ENCODE measurements at regions not wholly inside any gene's neighbourhood (a gene's known extent, or its start where the extent isn't known, plus 50 kb on each side); places are given as distances from the start of the nearest gene placed in this dataset.

DNA sequence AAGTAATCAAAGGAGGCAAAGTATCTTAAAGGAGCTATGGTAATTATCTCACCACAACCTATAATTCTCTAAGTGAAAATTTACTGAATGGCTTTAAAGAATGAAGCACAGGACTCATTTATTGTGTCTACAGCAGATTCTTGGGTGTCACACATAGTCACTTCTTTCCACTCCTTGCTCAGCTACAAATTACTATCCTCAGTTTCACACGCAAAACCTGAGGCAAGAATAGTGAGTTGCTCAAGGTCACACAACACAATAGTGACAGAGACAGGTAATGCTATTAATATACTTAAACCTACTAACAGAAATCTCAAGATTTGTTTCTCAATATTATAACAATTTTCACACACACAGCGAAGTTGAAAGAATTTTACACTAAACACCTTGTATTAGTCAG is 120.9 kb upstream of the STK32A start:
- TF ChIP-seq, protein P1, sequence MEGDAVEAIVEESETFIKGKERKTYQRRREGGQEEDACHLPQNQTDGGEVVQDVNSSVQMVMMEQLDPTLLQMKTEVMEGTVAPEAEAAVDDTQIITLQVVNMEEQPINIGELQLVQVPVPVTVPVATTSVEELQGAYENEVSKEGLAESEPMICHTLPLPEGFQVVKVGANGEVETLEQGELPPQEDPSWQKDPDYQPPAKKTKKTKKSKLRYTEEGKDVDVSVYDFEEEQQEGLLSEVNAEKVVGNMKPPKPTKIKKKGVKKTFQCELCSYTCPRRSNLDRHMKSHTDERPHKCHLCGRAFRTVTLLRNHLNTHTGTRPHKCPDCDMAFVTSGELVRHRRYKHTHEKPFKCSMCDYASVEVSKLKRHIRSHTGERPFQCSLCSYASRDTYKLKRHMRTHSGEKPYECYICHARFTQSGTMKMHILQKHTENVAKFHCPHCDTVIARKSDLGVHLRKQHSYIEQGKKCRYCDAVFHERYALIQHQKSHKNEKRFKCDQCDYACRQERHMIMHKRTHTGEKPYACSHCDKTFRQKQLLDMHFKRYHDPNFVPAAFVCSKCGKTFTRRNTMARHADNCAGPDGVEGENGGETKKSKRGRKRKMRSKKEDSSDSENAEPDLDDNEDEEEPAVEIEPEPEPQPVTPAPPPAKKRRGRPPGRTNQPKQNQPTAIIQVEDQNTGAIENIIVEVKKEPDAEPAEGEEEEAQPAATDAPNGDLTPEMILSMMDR (IDR thresholded peaks at IDR 0.05; ENCODE audit: low read length), result no peak
- no peak for TF ChIP-seq EZH2 (IDR thresholded peaks at IDR 0.05; ENCODE audit: borderline replicate concordance, low read length)

Data from OCI-LY1 (cell line).